ENCODE measurements at regions not wholly inside any gene's neighbourhood (a gene's known extent, or its start where the extent isn't known, plus 50 kb on each side); places are given as distances from the start of the nearest gene placed in this dataset.
"Not testable (repeated sequence)": the region's sequence is repeated elsewhere in the genome, so short reads cannot be mapped to it uniquely, and the experiment has no call there.

- in situ Hi-C loops (cut with HindIII; ENCODE audit: low pct_unique_long_range_greater_than_20kb, low sequenced_read_pairs): no loop called here
- no peak for DNase-seq (ENCODE audit: low read depth, low spot score)
These were observed 753.4 kb upstream of the DEFB115 start for GRCh38 chr20:30503992-30504570.

- in situ Hi-C loops (cut with HindIII; ENCODE audit: low pct_unique_long_range_greater_than_20kb, low sequenced_read_pairs): no loop called here
- DNase-seq (ENCODE audit: low read depth, low spot score): no peak
These were observed 751.9 kb upstream of the DEFB115 start for GRCh38 chr20:30505566-30505965.

- DNase-seq (ENCODE audit: low read depth, low spot score): no peak
- in situ Hi-C loops (cut with HindIII; ENCODE audit: low pct_unique_long_range_greater_than_20kb, low sequenced_read_pairs): no loop called here
These were observed 751.4 kb upstream of the DEFB115 start for GRCh38 chr20:30506100-30506499.

GRCh38 chr20:30508382-30508781, 749.1 kb upstream of the DEFB115 start:
- in situ Hi-C loops (cut with HindIII; ENCODE audit: low pct_unique_long_range_greater_than_20kb, low sequenced_read_pairs); DNase-seq (ENCODE audit: low read depth, low spot score): not testable (repeated sequence)

- in situ Hi-C loops (cut with HindIII; ENCODE audit: low pct_unique_long_range_greater_than_20kb, low sequenced_read_pairs): no loop called here
- DNase-seq (ENCODE audit: low read depth, low spot score): no peak
These were observed 746.0 kb upstream of the DEFB115 start for GRCh38 chr20:30511322-30512030.

- in situ Hi-C loops (cut with HindIII; ENCODE audit: low pct_unique_long_range_greater_than_20kb, low sequenced_read_pairs): no loop called here
- DNase-seq (ENCODE audit: low read depth, low spot score): no peak
These were observed 744.3 kb upstream of the DEFB115 start for GRCh38 chr20:30513050-30513628.

- in situ Hi-C loops (cut with HindIII; ENCODE audit: low pct_unique_long_range_greater_than_20kb, low sequenced_read_pairs); DNase-seq (ENCODE audit: low read depth, low spot score): not testable (repeated sequence)
These were observed 741.5 kb upstream of the DEFB115 start for GRCh38 chr20:30515915-30516314.

- DNase-seq (ENCODE audit: low read depth, low spot score); in situ Hi-C loops (cut with HindIII; ENCODE audit: low pct_unique_long_range_greater_than_20kb, low sequenced_read_pairs): not testable (repeated sequence)
These were observed 738.6 kb upstream of the DEFB115 start for GRCh38 chr20:30518906-30519305.

- DNase-seq (ENCODE audit: low read depth, low spot score); in situ Hi-C loops (cut with HindIII; ENCODE audit: low pct_unique_long_range_greater_than_20kb, low sequenced_read_pairs): not testable (repeated sequence)
These were observed 735.6 kb upstream of the DEFB115 start for GRCh38 chr20:30521686-30522415.

GRCh38 chr20:30524155-30524554, 733.3 kb upstream of the DEFB115 start:
- DNase-seq (ENCODE audit: low read depth, low spot score); in situ Hi-C loops (cut with HindIII; ENCODE audit: low pct_unique_long_range_greater_than_20kb, low sequenced_read_pairs): not testable (repeated sequence)

- in situ Hi-C loops (cut with HindIII; ENCODE audit: low pct_unique_long_range_greater_than_20kb, low sequenced_read_pairs); DNase-seq (ENCODE audit: low read depth, low spot score): not testable (repeated sequence)
These were observed 732.7 kb upstream of the DEFB115 start for GRCh38 chr20:30524761-30525160.

- in situ Hi-C loops (cut with HindIII; ENCODE audit: low pct_unique_long_range_greater_than_20kb, low sequenced_read_pairs); DNase-seq (ENCODE audit: low read depth, low spot score): not testable (repeated sequence)
These were observed 723.8 kb upstream of the DEFB115 start for GRCh38 chr20:30533653-30534052.

GRCh38 chr20:30537459-30537858, 720.0 kb upstream of the DEFB115 start:
- DNase-seq (ENCODE audit: low read depth, low spot score): peak; percentile 62
- in situ Hi-C loops (cut with HindIII; ENCODE audit: low pct_unique_long_range_greater_than_20kb, low sequenced_read_pairs): not testable (repeated sequence)

- DNase-seq (ENCODE audit: low read depth, low spot score); in situ Hi-C loops (cut with HindIII; ENCODE audit: low pct_unique_long_range_greater_than_20kb, low sequenced_read_pairs): not testable (repeated sequence)
These were observed 717.0 kb upstream of the DEFB115 start for GRCh38 chr20:30540330-30541069.

- DNase-seq (ENCODE audit: low read depth, low spot score): peak; percentile 89
- in situ Hi-C loops (cut with HindIII; ENCODE audit: low pct_unique_long_range_greater_than_20kb, low sequenced_read_pairs): not testable (repeated sequence)
These were observed 706.2 kb upstream of the DEFB115 start for GRCh38 chr20:30551236-30551635.

- in situ Hi-C loops (cut with HindIII; ENCODE audit: low pct_unique_long_range_greater_than_20kb, low sequenced_read_pairs); DNase-seq (ENCODE audit: low read depth, low spot score): not testable (repeated sequence)
These were observed 700.7 kb upstream of the DEFB115 start for GRCh38 chr20:30556797-30557196.

- in situ Hi-C loops (cut with HindIII; ENCODE audit: low pct_unique_long_range_greater_than_20kb, low sequenced_read_pairs); DNase-seq (ENCODE audit: low read depth, low spot score): not testable (repeated sequence)
These were observed 692.4 kb upstream of the DEFB115 start for GRCh38 chr20:30565086-30565485.
